Uterus (tissue), 2 donors: ENCODE measurements at regions not wholly inside any gene's neighbourhood (a gene's known extent, or its start where the extent isn't known, plus 50 kb on each side); places are given as distances from the start of the nearest gene placed in this dataset.

Experiments used
- POLR2A ChIP-seq, 2 donors: fragments of 450-650 bp; IDR thresholded peaks; one replicate each; pipeline ENCODE4 v1.6.1; 2016; ENCODE audit warnings: antibody characterized with exemption in 2 of 2, mild to moderate bottlenecking in 1 of 2, moderate library complexity in 1 of 2
- TF ChIP-seq, protein P1 (sequence below), 4 experiments: fragments of 200-600 bp in 2 of 4; fragments of 450-650 bp in 2 of 4; sonication (generic) in 2 of 4; IDR thresholded peaks; one replicate each; pipeline ENCODE4 v1.5.1; 2016 to 2019; ENCODE audit warnings: antibody characterized with exemption in 4 of 4, mild to moderate bottlenecking in 2 of 4, moderate library complexity in 1 of 4

GRCh38 chr19:33868076-33868735, 71.5 kb downstream of the KCTD15 start:
- TF ChIP-seq, protein P1, sequence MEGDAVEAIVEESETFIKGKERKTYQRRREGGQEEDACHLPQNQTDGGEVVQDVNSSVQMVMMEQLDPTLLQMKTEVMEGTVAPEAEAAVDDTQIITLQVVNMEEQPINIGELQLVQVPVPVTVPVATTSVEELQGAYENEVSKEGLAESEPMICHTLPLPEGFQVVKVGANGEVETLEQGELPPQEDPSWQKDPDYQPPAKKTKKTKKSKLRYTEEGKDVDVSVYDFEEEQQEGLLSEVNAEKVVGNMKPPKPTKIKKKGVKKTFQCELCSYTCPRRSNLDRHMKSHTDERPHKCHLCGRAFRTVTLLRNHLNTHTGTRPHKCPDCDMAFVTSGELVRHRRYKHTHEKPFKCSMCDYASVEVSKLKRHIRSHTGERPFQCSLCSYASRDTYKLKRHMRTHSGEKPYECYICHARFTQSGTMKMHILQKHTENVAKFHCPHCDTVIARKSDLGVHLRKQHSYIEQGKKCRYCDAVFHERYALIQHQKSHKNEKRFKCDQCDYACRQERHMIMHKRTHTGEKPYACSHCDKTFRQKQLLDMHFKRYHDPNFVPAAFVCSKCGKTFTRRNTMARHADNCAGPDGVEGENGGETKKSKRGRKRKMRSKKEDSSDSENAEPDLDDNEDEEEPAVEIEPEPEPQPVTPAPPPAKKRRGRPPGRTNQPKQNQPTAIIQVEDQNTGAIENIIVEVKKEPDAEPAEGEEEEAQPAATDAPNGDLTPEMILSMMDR (IDR thresholded peaks at IDR 0.05): no peak
- TF ChIP-seq POLR2A (IDR thresholded peaks at IDR 0.05): no peak
